Osteocyte (in vitro differentiated cells): ENCODE measurements at regions not wholly inside any gene's neighbourhood (a gene's known extent, or its start where the extent isn't known, plus 50 kb on each side); places are given as distances from the start of the nearest gene placed in this dataset.
"Not testable (repeated sequence)": the region's sequence is repeated elsewhere in the genome, so short reads cannot be mapped to it uniquely, and the experiment has no call there.

Experiments
- DNase-seq: peaks from one replicate; pipeline ENCODE4 v3.0.0; 2021; ENCODE audit warnings: mixed read lengths; ENCODE audit not compliant: unreplicated experiment; ENCODE audit errors: extremely low spot score
- H3K27ac Mint-ChIP-seq: one replicate; pipeline ENCODE4 v1.8.0; 2021; ENCODE audit warnings: mild to moderate bottlenecking, mixed read lengths; ENCODE audit not compliant: unreplicated experiment
- H3K27me3 Mint-ChIP-seq: one replicate; pipeline ENCODE4 v1.8.0; 2021; ENCODE audit warnings: mixed read lengths; ENCODE audit not compliant: unreplicated experiment
- H3K36me3 Mint-ChIP-seq: one replicate; pipeline ENCODE4 v1.8.0; 2021; ENCODE audit warnings: mixed read lengths; ENCODE audit not compliant: unreplicated experiment
- H3K4me1 Mint-ChIP-seq: one replicate; pipeline ENCODE4 v1.8.0; 2021; ENCODE audit warnings: mixed read lengths; ENCODE audit not compliant: unreplicated experiment
- H3K4me3 Mint-ChIP-seq: one replicate; pipeline ENCODE4 v1.8.0; 2021; ENCODE audit warnings: mild to moderate bottlenecking, moderate library complexity, mixed read lengths; ENCODE audit not compliant: unreplicated experiment
- H3K9me3 Mint-ChIP-seq: one replicate; pipeline ENCODE4 v1.8.0; 2021; ENCODE audit warnings: mixed read lengths; ENCODE audit not compliant: unreplicated experiment
- CTCF ChIP-seq: fragments of 200-600 bp; sonication (generic); IDR thresholded peaks from 2 replicates; pipeline ENCODE4 v1.5.0; 2021; ENCODE audit warnings: antibody characterized with exemption, mild to moderate bottlenecking, moderate library complexity

GRCh38 chr12:34108405-34108803 is 86.1 kb downstream of the ALG10 start:
- H3K4me3 Mint-ChIP-seq, result no peak overlapping the region
- no peaks in the 10 kb centered on the region for H3K27me3 Mint-ChIP-seq
- no peaks in the 10 kb centered on the region for H3K4me1 Mint-ChIP-seq
- H3K27ac Mint-ChIP-seq, result no peak overlapping the region
- DNase-seq, result no peak
- H3K36me3 Mint-ChIP-seq, result no peaks in the 10 kb centered on the region
- peaks cover 18% of the 10 kb centered on the region for H3K9me3 Mint-ChIP-seq
- TF ChIP-seq CTCF, result no peak

GRCh38 chr12:34108967-34109366 is 86.7 kb downstream of the ALG10 start:
- no peak for DNase-seq
- H3K27ac Mint-ChIP-seq, result no peak overlapping the region
- peaks cover 18% of the 10 kb centered on the region for H3K9me3 Mint-ChIP-seq
- no peak for TF ChIP-seq CTCF
- no peaks in the 10 kb centered on the region for H3K36me3 Mint-ChIP-seq
- no peak overlapping the region for H3K4me3 Mint-ChIP-seq
- H3K4me1 Mint-ChIP-seq, result no peaks in the 10 kb centered on the region
- H3K27me3 Mint-ChIP-seq, result no peaks in the 10 kb centered on the region

GRCh38 chr12:34109390-34109789 is 87.1 kb downstream of the ALG10 start:
- DNase-seq, result no peak
- Mint-ChIP-seq H3K4me3 (no peak overlapping the region), H3K36me3 (no peaks in the 10 kb centered on the region), H3K27me3 (no peaks in the 10 kb centered on the region), H3K4me1 (no peaks in the 10 kb centered on the region), H3K9me3 (peaks cover 18% of the 10 kb centered on the region), H3K27ac (no peak overlapping the region)
- TF ChIP-seq CTCF, result no peak

GRCh38 chr12:34109909-34110531 is 87.7 kb downstream of the ALG10 start:
- not testable (repeated sequence) for H3K36me3 Mint-ChIP-seq, H3K27me3 Mint-ChIP-seq, H3K4me3 Mint-ChIP-seq, DNase-seq, H3K27ac Mint-ChIP-seq, H3K4me1 Mint-ChIP-seq
- peaks cover 14% of the 10 kb centered on the region for H3K9me3 Mint-ChIP-seq

GRCh38 chr12:34119366-34119765 is 97.1 kb downstream of the ALG10 start:
- Mint-ChIP-seq H3K27ac (no peak overlapping the region), H3K9me3 (no peaks in the 10 kb centered on the region), H3K36me3 (no peaks in the 10 kb centered on the region), H3K4me3 (no peak overlapping the region), H3K27me3 (no peaks in the 10 kb centered on the region), H3K4me1 (no peaks in the 10 kb centered on the region)
- DNase-seq, result no peak
- TF ChIP-seq CTCF, result no peak

- Mint-ChIP-seq H3K4me3 (no peak overlapping the region), H3K36me3 (no peaks in the 10 kb centered on the region), H3K27ac (no peak overlapping the region), H3K9me3 (no peaks in the 10 kb centered on the region), H3K4me1 (no peaks in the 10 kb centered on the region), H3K27me3 (no peaks in the 10 kb centered on the region)
- DNase-seq, result no peak
- TF ChIP-seq CTCF, result no peak
These were observed 99.1 kb downstream of the ALG10 start for GRCh38 chr12:34121360-34121759.
